K562 (cell line): ENCODE measurements at regions not wholly inside any gene's neighbourhood (a gene's known extent, or its start where the extent isn't known, plus 50 kb on each side); places are given as distances from the start of the nearest gene placed in this dataset.

ENCODE experiments used
- GABPA ChIP-seq: fragments of 200-800 bp; sonication (Bioruptor generic); conservative IDR thresholded peaks from 2 replicates; pipeline ENCODE4 v1.6.1; 2016; ENCODE audit warnings: low read depth, missing genetic modification characterization, missing compliant biosample characterization
- MEIS2 ChIP-seq: fragments of 450-650 bp; IDR thresholded peaks from 2 replicates; pipeline ENCODE4 v1.6.1; 2014; ENCODE audit warnings: mild to moderate bottlenecking; ENCODE audit not compliant: partially characterized antibody
- RBM17 ChIP-seq: fragments of 200-400 bp; formaldehyde crosslinking; IDR thresholded peaks from 2 replicates; pipeline ENCODE4 v1.6.1; 2017; ENCODE audit warnings: low read depth, mild to moderate bottlenecking, low read length, borderline replicate concordance
- TRIM25 ChIP-seq: fragments of 450-650 bp; IDR thresholded peaks from 2 replicates; pipeline ENCODE4 v1.7.0; 2016; ENCODE audit warnings: borderline replicate concordance
- ZBTB40 ChIP-seq, 2 experiments: fragments of 450-650 bp in 1 of 2; sonication (generic) in 1 of 2; formaldehyde crosslinking in 1 of 2; IDR thresholded peaks; 2 replicates each; pipeline versions ENCODE4 v1.7.1 to v1.9.0; 2016 to 2022; ENCODE audit warnings: inconsistent platforms in 1 of 2, mild to moderate bottlenecking in 1 of 2, missing genetic modification reagents in 1 of 2
- ZNF121 ChIP-seq: sonication (generic); formaldehyde crosslinking; conservative IDR thresholded peaks from 2 replicates; pipeline ENCODE4 v1.8.0; 2022; ENCODE audit warnings: missing genetic modification reagents

- TF ChIP-seq TRIM25 (no peak), MEIS2 (no peak), ZBTB40 (IDR thresholded peaks at IDR 0.05) (no peak), ZBTB40 (CRISPR knock-in tag; IDR thresholded peaks at IDR 0.05) (no peak), RBM17 (no peak), GABPA (tag) (no peak), ZNF121 (no peak)
These were observed 51.0 kb upstream of the GPRC5B start (continued) for GRCh38 chr16:19935694-19936093.
